HG03457 (cell line): ENCODE measurements at regions not wholly inside any gene's neighbourhood (a gene's known extent, or its start where the extent isn't known, plus 50 kb on each side); places are given as distances from the start of the nearest gene placed in this dataset.
"Not testable (repeated sequence)": the region's sequence is repeated elsewhere in the genome, so short reads cannot be mapped to it uniquely, and the experiment has no call there.

ENCODE experiments used
- ATAC-seq: cut with Tn5 transposase; IDR thresholded peaks from one replicate; pipeline ENCODE4 v1.9.1; 2021; ENCODE audit warnings: moderate number of reproducible peaks; ENCODE audit not compliant: unreplicated experiment

- no peak for ATAC-seq
These were observed 1168.7 kb upstream of the CELF2 start for GRCh38 chr10:9848981-9849380.

GRCh38 chr10:9850415-9850814 lies 1167.3 kb upstream of the CELF2 start:
- no peak for ATAC-seq

GRCh38 chr10:9851808-9852207 lies 1165.9 kb upstream of the CELF2 start:
- no peak for ATAC-seq

- ATAC-seq = no peak
These were observed 1164.0 kb upstream of the CELF2 start for GRCh38 chr10:9853405-9854355.

- ATAC-seq = not testable (repeated sequence)
These were observed 1162.2 kb upstream of the CELF2 start for GRCh38 chr10:9855451-9855850.

GRCh38 chr10:9858816-9859215 lies 1158.9 kb upstream of the CELF2 start:
- no peak for ATAC-seq

- ATAC-seq = no peak
These were observed 1157.6 kb upstream of the CELF2 start for GRCh38 chr10:9860045-9860444.

GRCh38 chr10:9863559-9864121 lies 1154.0 kb upstream of the CELF2 start:
- ATAC-seq = no peak

- ATAC-seq = no peak
These were observed 1149.2 kb upstream of the CELF2 start for GRCh38 chr10:9868499-9868898.

GRCh38 chr10:9869205-9869604 lies 1148.5 kb upstream of the CELF2 start:
- ATAC-seq = no peak

GRCh38 chr10:9869606-9870176 lies 1148.0 kb upstream of the CELF2 start:
- ATAC-seq = no peak

- no peak for ATAC-seq
These were observed 1142.3 kb upstream of the CELF2 start for GRCh38 chr10:9875353-9875752.

- no peak for ATAC-seq
These were observed 1139.7 kb upstream of the CELF2 start for GRCh38 chr10:9877978-9878377.

GRCh38 chr10:9878383-9878782 lies 1139.3 kb upstream of the CELF2 start:
- ATAC-seq = no peak

- no peak for ATAC-seq
These were observed 1131.9 kb upstream of the CELF2 start for GRCh38 chr10:9885761-9886160.

GRCh38 chr10:9886772-9887171 lies 1130.9 kb upstream of the CELF2 start:
- ATAC-seq = no peak

- ATAC-seq = no peak
These were observed 1122.2 kb upstream of the CELF2 start for GRCh38 chr10:9895453-9895852.

GRCh38 chr10:9895981-9896380 lies 1121.7 kb upstream of the CELF2 start:
- ATAC-seq = no peak

GRCh38 chr10:9898633-9899395 lies 1118.9 kb upstream of the CELF2 start:
- no peak for ATAC-seq

GRCh38 chr10:9900751-9901150 lies 1116.9 kb upstream of the CELF2 start:
- ATAC-seq = no peak

GRCh38 chr10:9901971-9902370 lies 1115.7 kb upstream of the CELF2 start:
- no peak for ATAC-seq
